Heart left ventricle (tissue), 13 donors: ENCODE measurements at regions not wholly inside any gene's neighbourhood (a gene's known extent, or its start where the extent isn't known, plus 50 kb on each side); places are given as distances from the start of the nearest gene placed in this dataset.

Source experiments
- CTCF ChIP-seq, 12 donors: fragments of 200-600 bp; sonication (generic) in 4 of 12; IDR thresholded peaks; one replicate each; pipeline versions ENCODE4 v1.5.0 to v1.8.0; 2018 to 2022; ENCODE audit warnings: antibody characterized with exemption in 12 of 12, mild to moderate bottlenecking in 5 of 12
- POLR2A ChIP-seq, 2 donors: fragments of 450-650 bp; IDR thresholded peaks; one replicate each; pipeline ENCODE4 v1.6.1; 2017; ENCODE audit warnings: antibody characterized with exemption in 2 of 2, mild to moderate bottlenecking in 2 of 2, moderate library complexity in 2 of 2
- donor health status: ischemic (EF 13 %, LVEDD 7.1; RV severe dilation, severe dysfunction).
- donor health status: DM: no; HTN: yes; CAD: no.
- donor health status: DM: no; HTN: no; CAD: no.
- donor health status: ischemic (EF 25% LVEDD 6.9; RV normal size, moderate dysfunction).
- donor health status: ischemic (EF 25% LVEDD 5.7; RV mildly dilated, moderate dysfunction).
- donor health status: ischemic (EF 35%, LVEDD 5.7; RV mildly dilated, moderate dysfunction).
- donor health status: nonischemic (EF 11% LVEDD 7.7; RV severe dilation, severe dysfunction).
- donor health status: DM: yes; HTN: yes; CAD: no.
- donor health status: PGD.
- donor health status: ischemic (EF 29% LVEDD 5.4; RV normal size, mild dysfunction).
- donor health status: nonischemic (EF 23%, LVEDD 6.1; RV moderate dilation, normal function).

GRCh38 chr2:30380824-30381223 lies 66.2 kb upstream of the LCLAT1 start:
- TF ChIP-seq CTCF (IDR thresholded peaks at IDR 0.05) (no peak), POLR2A (IDR thresholded peaks at IDR 0.05) (no peak)
